ENCODE measurements at regions not wholly inside any gene's neighbourhood (a gene's known extent, or its start where the extent isn't known, plus 50 kb on each side); places are given as distances from the start of the nearest gene placed in this dataset.

- TF ChIP-seq CREB3 (CRISPR knock-in tag; IDR thresholded peaks at IDR 0.05) (no peak), KLF11 (CRISPR knock-in tag; IDR thresholded peaks at IDR 0.05) (no peak), SMARCC2 (IDR thresholded peaks at IDR 0.05) (no peak), ZNF879 (CRISPR knock-in tag; IDR thresholded peaks at IDR 0.05) (no peak), ZNF543 (CRISPR knock-in tag; IDR thresholded peaks at IDR 0.05) (no peak), CC2D1A (CRISPR knock-in tag; IDR thresholded peaks at IDR 0.05) (no peak), ZFP41 (CRISPR knock-in tag; IDR thresholded peaks at IDR 0.05; ENCODE audit: borderline replicate concordance) (no peak), FOSL1 (CRISPR knock-in tag; IDR thresholded peaks at IDR 0.05; ENCODE audit: borderline replicate concordance) (no peak), TCF7 (IDR thresholded peaks at IDR 0.05; ENCODE audit: low read depth) (no peak; the same call in 1 of the 2 replicates), WIZ (CRISPR knock-in tag; IDR thresholded peaks at IDR 0.05) (no peak), ZNF761 (CRISPR knock-in tag; conservative IDR thresholded peaks at IDR 0.05) (no peak), NR2F1 (CRISPR knock-in tag; IDR thresholded peaks at IDR 0.05) (no peak), SKI (IDR thresholded peaks at IDR 0.05; ENCODE audit: partially characterized antibody) (peak; percentile 47), ERF (CRISPR knock-in tag; IDR thresholded peaks at IDR 0.05) (0 out of 2 replicates have a peak, but pooled peaks have one; percentile 32), TCF7L2 (IDR thresholded peaks at IDR 0.05; ENCODE audit: low read depth, low read length) (no peak)
- TF ChIP-seq, protein P1, sequence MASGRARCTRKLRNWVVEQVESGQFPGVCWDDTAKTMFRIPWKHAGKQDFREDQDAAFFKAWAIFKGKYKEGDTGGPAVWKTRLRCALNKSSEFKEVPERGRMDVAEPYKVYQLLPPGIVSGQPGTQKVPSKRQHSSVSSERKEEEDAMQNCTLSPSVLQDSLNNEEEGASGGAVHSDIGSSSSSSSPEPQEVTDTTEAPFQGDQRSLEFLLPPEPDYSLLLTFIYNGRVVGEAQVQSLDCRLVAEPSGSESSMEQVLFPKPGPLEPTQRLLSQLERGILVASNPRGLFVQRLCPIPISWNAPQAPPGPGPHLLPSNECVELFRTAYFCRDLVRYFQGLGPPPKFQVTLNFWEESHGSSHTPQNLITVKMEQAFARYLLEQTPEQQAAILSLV (CRISPR knock-in tag; IDR thresholded peaks at IDR 0.05; ENCODE audit: borderline replicate concordance), result no peak
- TF ChIP-seq, protein P2, sequence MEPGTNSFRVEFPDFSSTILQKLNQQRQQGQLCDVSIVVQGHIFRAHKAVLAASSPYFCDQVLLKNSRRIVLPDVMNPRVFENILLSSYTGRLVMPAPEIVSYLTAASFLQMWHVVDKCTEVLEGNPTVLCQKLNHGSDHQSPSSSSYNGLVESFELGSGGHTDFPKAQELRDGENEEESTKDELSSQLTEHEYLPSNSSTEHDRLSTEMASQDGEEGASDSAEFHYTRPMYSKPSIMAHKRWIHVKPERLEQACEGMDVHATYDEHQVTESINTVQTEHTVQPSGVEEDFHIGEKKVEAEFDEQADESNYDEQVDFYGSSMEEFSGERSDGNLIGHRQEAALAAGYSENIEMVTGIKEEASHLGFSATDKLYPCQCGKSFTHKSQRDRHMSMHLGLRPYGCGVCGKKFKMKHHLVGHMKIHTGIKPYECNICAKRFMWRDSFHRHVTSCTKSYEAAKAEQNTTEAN (CRISPR knock-in tag; conservative IDR thresholded peaks at IDR 0.05), result peak; percentile 72; the same call in 1 of the 2 replicates
- TF ChIP-seq, protein P3, sequence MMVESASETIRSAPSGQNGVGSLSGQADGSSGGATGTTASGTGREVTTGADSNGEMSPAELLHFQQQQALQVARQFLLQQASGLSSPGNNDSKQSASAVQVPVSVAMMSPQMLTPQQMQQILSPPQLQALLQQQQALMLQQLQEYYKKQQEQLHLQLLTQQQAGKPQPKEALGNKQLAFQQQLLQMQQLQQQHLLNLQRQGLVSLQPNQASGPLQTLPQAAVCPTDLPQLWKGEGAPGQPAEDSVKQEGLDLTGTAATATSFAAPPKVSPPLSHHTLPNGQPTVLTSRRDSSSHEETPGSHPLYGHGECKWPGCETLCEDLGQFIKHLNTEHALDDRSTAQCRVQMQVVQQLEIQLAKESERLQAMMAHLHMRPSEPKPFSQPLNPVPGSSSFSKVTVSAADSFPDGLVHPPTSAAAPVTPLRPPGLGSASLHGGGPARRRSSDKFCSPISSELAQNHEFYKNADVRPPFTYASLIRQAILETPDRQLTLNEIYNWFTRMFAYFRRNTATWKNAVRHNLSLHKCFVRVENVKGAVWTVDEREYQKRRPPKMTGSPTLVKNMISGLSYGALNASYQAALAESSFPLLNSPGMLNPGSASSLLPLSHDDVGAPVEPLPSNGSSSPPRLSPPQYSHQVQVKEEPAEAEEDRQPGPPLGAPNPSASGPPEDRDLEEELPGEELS (CRISPR knock-in tag; IDR thresholded peaks at IDR 0.05), result no peak
- TF ChIP-seq, protein P4, sequence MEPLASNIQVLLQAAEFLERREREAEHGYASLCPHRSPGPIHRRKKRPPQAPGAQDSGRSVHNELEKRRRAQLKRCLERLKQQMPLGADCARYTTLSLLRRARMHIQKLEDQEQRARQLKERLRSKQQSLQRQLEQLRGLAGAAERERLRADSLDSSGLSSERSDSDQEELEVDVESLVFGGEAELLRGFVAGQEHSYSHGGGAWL (CRISPR knock-in tag; IDR thresholded peaks at IDR 0.05), result no peak
- TF ChIP-seq, protein P5, sequence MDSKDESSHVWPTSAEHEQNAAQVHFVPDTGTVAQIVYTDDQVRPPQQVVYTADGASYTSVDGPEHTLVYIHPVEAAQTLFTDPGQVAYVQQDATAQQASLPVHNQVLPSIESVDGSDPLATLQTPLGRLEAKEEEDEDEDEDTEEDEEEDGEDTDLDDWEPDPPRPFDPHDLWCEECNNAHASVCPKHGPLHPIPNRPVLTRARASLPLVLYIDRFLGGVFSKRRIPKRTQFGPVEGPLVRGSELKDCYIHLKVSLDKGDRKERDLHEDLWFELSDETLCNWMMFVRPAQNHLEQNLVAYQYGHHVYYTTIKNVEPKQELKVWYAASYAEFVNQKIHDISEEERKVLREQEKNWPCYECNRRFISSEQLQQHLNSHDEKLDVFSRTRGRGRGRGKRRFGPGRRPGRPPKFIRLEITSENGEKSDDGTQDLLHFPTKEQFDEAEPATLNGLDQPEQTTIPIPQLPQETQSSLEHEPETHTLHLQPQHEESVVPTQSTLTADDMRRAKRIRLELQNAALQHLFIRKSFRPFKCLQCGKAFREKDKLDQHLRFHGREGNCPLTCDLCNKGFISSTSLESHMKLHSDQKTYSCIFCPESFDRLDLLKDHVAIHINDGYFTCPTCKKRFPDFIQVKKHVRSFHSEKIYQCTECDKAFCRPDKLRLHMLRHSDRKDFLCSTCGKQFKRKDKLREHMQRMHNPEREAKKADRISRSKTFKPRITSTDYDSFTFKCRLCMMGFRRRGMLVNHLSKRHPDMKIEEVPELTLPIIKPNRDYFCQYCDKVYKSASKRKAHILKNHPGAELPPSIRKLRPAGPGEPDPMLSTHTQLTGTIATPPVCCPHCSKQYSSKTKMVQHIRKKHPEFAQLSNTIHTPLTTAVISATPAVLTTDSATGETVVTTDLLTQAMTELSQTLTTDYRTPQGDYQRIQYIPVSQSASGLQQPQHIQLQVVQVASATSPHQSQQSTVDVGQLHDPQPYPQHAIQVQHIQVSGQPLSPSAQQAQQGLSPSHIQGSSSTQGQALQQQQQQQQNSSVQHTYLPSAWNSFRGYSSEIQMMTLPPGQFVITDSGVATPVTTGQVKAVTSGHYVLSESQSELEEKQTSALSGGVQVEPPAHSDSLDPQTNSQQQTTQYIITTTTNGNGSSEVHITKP (CRISPR knock-in tag; IDR thresholded peaks at IDR 0.05; ENCODE audit: low read depth), result peak; percentile 20; the same call in 1 of the 2 replicates
Observed at GRCh38 chr1:234545517-234546386, 64.2 kb downstream of the IRF2BP2 start (continued).

Measured in HepG2 (cell line).